HFF-Myc (cell line): ENCODE measurements at regions not wholly inside any gene's neighbourhood (a gene's known extent, or its start where the extent isn't known, plus 50 kb on each side); places are given as distances from the start of the nearest gene placed in this dataset.

ENCODE experiments used
- DNase-seq: peaks from one replicate; pipeline ENCODE4 v3.0.0-alpha.2; 2011; ENCODE audit warnings: low read depth; ENCODE audit errors: extremely low read depth
- H3K4me3 ChIP-seq: replicated peaks from 2 replicates; pipeline ENCODE4 v1.5.1; 2011; ENCODE audit warnings: low read depth, mild to moderate bottlenecking, control low read depth, low read length
- TF ChIP-seq, protein P1 (sequence below): IDR thresholded peaks from 2 replicates; pipeline ENCODE4 v1.5.1; 2012; ENCODE audit warnings: mild to moderate bottlenecking, low read depth, low read length, control low read depth; ENCODE audit errors: missing control alignments

DNA sequence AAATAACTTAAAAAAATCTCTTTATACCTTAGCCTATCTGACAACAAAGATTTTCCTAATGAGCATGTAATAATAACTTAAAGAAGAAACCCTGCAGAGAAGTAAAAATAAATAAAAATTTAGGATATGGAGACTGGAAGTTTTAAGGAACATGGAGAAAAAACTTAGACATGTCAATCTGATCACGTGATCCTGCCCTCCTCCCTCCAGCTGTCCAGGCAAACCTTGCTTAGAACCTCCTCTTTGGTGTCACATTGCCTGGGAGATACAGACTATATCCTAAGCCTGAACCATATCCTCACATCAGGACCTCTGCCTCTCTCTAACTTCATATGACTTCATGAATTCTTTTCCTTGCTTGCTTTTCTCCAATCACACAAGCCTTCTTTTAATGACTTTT, 275.5 kb downstream of the CNTN3 start:
- DNase-seq = no peak
- TF ChIP-seq, protein P1, sequence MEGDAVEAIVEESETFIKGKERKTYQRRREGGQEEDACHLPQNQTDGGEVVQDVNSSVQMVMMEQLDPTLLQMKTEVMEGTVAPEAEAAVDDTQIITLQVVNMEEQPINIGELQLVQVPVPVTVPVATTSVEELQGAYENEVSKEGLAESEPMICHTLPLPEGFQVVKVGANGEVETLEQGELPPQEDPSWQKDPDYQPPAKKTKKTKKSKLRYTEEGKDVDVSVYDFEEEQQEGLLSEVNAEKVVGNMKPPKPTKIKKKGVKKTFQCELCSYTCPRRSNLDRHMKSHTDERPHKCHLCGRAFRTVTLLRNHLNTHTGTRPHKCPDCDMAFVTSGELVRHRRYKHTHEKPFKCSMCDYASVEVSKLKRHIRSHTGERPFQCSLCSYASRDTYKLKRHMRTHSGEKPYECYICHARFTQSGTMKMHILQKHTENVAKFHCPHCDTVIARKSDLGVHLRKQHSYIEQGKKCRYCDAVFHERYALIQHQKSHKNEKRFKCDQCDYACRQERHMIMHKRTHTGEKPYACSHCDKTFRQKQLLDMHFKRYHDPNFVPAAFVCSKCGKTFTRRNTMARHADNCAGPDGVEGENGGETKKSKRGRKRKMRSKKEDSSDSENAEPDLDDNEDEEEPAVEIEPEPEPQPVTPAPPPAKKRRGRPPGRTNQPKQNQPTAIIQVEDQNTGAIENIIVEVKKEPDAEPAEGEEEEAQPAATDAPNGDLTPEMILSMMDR = no peak
- no peak overlapping the region for H3K4me3 ChIP-seq

DNA sequence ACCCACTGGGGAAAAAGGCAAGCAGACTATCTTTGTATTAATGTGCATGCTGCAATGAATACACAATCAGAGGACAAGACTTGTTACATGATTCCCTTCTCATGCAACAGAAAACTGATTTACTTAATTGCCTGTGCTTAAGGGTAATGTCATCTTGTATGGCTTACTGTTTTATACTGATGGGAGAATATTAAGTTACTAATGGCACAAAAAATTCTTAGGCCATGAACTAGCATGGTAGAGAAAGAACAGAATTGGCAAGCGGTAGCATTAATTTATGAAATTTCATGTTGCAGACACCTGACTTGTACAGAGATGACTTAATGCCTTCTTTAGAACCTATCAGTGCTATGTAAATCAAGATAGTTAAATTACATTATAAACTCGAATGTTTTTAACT, 282.3 kb downstream of the CNTN3 start:
- no peak for DNase-seq
- TF ChIP-seq, protein P1 = no peak

DNA sequence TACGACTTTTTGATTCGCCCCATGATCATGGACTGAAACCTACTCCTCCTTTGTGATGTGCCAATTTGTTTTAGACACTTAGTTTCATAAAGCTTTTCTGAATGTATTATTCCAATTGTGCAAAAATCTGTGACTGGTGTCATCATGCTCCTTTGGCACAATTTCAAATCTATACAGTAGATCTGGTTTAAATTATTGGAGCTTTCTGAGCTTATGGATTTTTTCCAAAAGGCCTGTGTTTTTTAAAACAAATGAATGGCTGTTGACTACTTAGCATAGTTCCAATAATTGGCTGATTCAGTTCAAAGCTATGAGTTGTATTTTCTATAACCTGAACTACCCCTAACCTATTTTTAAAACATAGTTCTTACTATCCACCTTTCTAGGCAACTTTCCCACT, 282.7 kb downstream of the CNTN3 start:
- no peak for DNase-seq
- TF ChIP-seq, protein P1 = no peak
- no peak overlapping the region for H3K4me3 ChIP-seq

More for the DNA sequence above, 282.3 kb downstream of the CNTN3 start:
- no peak overlapping the region for H3K4me3 ChIP-seq

- H3K4me3 ChIP-seq = no peak overlapping the region
- TF ChIP-seq, protein P1 = no peak
- no peak for DNase-seq
Observed at GRCh38 chr3:74329096-74329495, 285.4 kb downstream of the CNTN3 start.

DNA sequence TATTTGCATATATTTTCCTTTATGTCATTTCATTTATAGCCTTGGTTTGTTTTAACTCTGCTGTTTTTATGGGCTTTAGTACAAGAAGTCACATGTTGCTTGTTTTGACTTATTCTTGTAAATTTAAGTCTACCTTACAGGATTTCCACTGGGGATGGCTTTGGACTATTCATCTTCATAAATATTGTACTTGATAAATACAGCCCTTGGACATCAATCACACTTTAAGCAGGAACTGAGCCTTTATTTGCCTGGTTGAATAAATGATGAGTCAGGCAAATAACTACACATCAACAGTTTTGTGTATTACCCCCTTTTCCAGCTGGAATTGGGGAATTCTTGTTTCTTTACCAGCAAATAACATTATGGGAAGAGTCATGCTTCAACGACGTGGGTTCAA, 286.0 kb downstream of the CNTN3 start:
- TF ChIP-seq, protein P1 = no peak
- no peak overlapping the region for H3K4me3 ChIP-seq
- no peak for DNase-seq

GRCh38 chr3:74315291-74315690, 299.2 kb downstream of the CNTN3 start:
- TF ChIP-seq, protein P1 = no peak

GRCh38 chr3:74314696-74315095, 299.8 kb downstream of the CNTN3 start:
- TF ChIP-seq, protein P1 = no peak
- H3K4me3 ChIP-seq = no peak overlapping the region
- DNase-seq = no peak

More at GRCh38 chr3:74315291-74315690, 299.2 kb downstream of the CNTN3 start:
- no peak overlapping the region for H3K4me3 ChIP-seq
- no peak for DNase-seq
